GM12891 (cell line): ENCODE measurements at regions not wholly inside any gene's neighbourhood (a gene's known extent, or its start where the extent isn't known, plus 50 kb on each side); places are given as distances from the start of the nearest gene placed in this dataset.

ENCODE experiments used
- PAX5 ChIP-seq: IDR thresholded peaks from 2 replicates; pipeline ENCODE4 v1.6.1; 2011; ENCODE audit warnings: low read length, moderate library complexity, mild to moderate bottlenecking; ENCODE audit not compliant: insufficient read depth, severe bottlenecking
- POLR2A ChIP-seq: IDR thresholded peaks from 2 replicates; pipeline ENCODE4 v1.6.1; 2011; ENCODE audit warnings: low read depth, low read length, control low read depth
- POLR2AphosphoS5 ChIP-seq: IDR thresholded peaks from 2 replicates; pipeline ENCODE4 v1.6.1; 2011; ENCODE audit warnings: low read depth, low read length, control low read depth
- POU2F2 ChIP-seq: IDR thresholded peaks from 2 replicates; pipeline ENCODE4 v1.6.1; 2011; ENCODE audit warnings: low read depth, mild to moderate bottlenecking, control low read depth, low read length, moderate library complexity
- SPI1 ChIP-seq: IDR thresholded peaks from 2 replicates; pipeline ENCODE4 v1.6.1; 2011; ENCODE audit warnings: low read depth, low read length, control low read depth
- TAF1 ChIP-seq: IDR thresholded peaks from 2 replicates; pipeline ENCODE4 v1.6.1; 2011; ENCODE audit warnings: low read depth, low read length, control low read depth

DNA sequence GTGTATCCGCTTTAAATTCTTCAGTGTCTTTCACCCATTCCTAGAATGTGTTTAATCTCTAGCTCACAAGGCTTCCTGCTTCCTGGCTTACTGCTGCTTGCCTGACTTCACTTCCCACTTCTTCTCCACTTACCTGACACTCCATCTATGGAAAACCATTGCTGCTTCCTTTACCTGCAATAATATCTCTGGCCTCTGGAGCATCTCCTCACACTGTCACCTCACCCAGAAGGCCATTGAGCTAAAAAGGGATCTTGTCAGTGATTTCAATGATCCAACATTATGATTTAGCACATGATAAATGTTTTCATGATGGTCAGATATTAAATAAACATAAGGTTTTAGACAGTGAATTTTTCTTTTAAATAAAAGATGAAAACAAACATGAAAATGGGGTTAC lies 281.1 kb downstream of the MRPS30 start:
- no peak for TF ChIP-seq TAF1
- no peak for TF ChIP-seq POLR2A
- TF ChIP-seq PAX5, result no peak
- no peak for TF ChIP-seq POLR2AphosphoS5
- TF ChIP-seq SPI1, result no peak
- no peak for TF ChIP-seq POU2F2
